ENCODE measurements at regions not wholly inside any gene's neighbourhood (a gene's known extent, or its start where the extent isn't known, plus 50 kb on each side); places are given as distances from the start of the nearest gene placed in this dataset.

DNA sequence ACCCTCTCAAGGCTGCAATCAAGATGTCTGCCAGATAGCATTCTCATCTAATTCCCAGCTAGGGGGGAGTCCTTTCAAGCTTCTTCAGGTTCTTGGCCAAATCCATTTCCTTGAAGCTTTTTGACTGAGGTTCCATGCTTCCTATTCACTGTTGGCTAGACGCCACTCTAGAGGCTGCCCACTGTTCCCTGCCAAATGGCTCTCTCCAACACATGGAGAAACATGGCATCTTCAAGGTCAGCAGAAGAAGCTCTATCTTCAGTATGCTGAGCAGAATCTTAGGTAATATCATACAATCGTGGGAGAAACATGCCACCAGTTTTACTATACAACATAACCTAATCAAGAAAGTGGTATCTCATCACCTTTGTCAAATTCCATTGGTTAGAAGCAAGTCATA, 1985.1 kb upstream of the CELF4 start (continued):
- TF ChIP-seq CTCF (IDR thresholded peaks at IDR 0.05; ENCODE audit: control extremely low read depth in 1 of 3, insufficient read depth in 1 of 3, low read depth in 1 of 3, low read length in 3 of 3) = no peak
- TF ChIP-seq, protein P1, sequence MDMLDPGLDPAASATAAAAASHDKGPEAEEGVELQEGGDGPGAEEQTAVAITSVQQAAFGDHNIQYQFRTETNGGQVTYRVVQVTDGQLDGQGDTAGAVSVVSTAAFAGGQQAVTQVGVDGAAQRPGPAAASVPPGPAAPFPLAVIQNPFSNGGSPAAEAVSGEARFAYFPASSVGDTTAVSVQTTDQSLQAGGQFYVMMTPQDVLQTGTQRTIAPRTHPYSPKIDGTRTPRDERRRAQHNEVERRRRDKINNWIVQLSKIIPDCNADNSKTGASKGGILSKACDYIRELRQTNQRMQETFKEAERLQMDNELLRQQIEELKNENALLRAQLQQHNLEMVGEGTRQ (IDR thresholded peaks at IDR 0.05; ENCODE audit: low read length) = no peak

All from H1 (cell line).